Trophoblast cell (in vitro differentiated cells and primary cell): ENCODE measurements at regions not wholly inside any gene's neighbourhood (a gene's known extent, or its start where the extent isn't known, plus 50 kb on each side); places are given as distances from the start of the nearest gene placed in this dataset.
"Not testable (repeated sequence)": the region's sequence is repeated elsewhere in the genome, so short reads cannot be mapped to it uniquely, and the experiment has no call there.

Source experiments
- DNase-seq, 2 donors: peaks; one replicate each; pipeline ENCODE4 v3.0.0-alpha.2; 2016
- H2AFZ ChIP-seq: 2 replicates; pipeline ENCODE4 v1.6.1; 2013; ENCODE audit warnings: low read length, moderate library complexity, mild to moderate bottlenecking; ENCODE audit not compliant: insufficient read depth, poor library complexity
- H2AK5ac ChIP-seq: 2 replicates; pipeline ENCODE4 v1.6.1; 2013; ENCODE audit warnings: mild to moderate bottlenecking, low read length
- H2BK120ac ChIP-seq: 2 replicates; pipeline ENCODE4 v1.6.1; 2013; ENCODE audit warnings: low read length, mild to moderate bottlenecking, moderate library complexity; ENCODE audit not compliant: insufficient read depth, poor library complexity
- H2BK12ac ChIP-seq: 2 replicates; pipeline ENCODE4 v1.6.1; 2013; ENCODE audit warnings: mild to moderate bottlenecking, low read length, moderate library complexity
- H2BK5ac ChIP-seq: 2 replicates; pipeline ENCODE4 v1.6.1; 2013; ENCODE audit warnings: low read length, low read depth, moderate library complexity, mild to moderate bottlenecking; ENCODE audit not compliant: poor library complexity
- H3K14ac ChIP-seq: 2 replicates; pipeline ENCODE4 v1.6.1; 2013; ENCODE audit warnings: mild to moderate bottlenecking, low read length
- H3K18ac ChIP-seq: 2 replicates; pipeline ENCODE4 v1.6.1; 2013; ENCODE audit warnings: mild to moderate bottlenecking, low read length
- H3K23ac ChIP-seq: 2 replicates; pipeline ENCODE4 v1.6.1; 2013; ENCODE audit warnings: low read length
- H3K27ac ChIP-seq: 2 replicates; pipeline ENCODE4 v1.5.1; 2013; ENCODE audit warnings: low read depth, mild to moderate bottlenecking, inconsistent platforms, low read length, moderate library complexity
- H3K27me3 ChIP-seq: 2 replicates; pipeline ENCODE4 v1.6.1; 2013; ENCODE audit warnings: inconsistent platforms, mild to moderate bottlenecking, low read length, moderate library complexity; ENCODE audit not compliant: insufficient read depth
- H3K36me3 ChIP-seq, 2 experiments: 1 replicate in 1 of 2; 2 replicates in 1 of 2; pipeline ENCODE4 v1.6.1; 2013; ENCODE audit warnings: low read length in 2 of 2, mild to moderate bottlenecking in 2 of 2, moderate library complexity in 1 of 2; ENCODE audit not compliant: insufficient read depth in 2 of 2, control insufficient read depth in 1 of 2
- H3K4ac ChIP-seq: 2 replicates; pipeline ENCODE4 v1.6.1; 2013; ENCODE audit warnings: low read depth, mild to moderate bottlenecking, low read length, moderate library complexity
- H3K4me1 ChIP-seq, 2 experiments: 1 replicate in 1 of 2; 2 replicates in 1 of 2; pipeline ENCODE4 v1.6.1; 2013; ENCODE audit warnings: low read length in 2 of 2, mild to moderate bottlenecking in 2 of 2, moderate library complexity in 1 of 2; ENCODE audit not compliant: insufficient read depth in 2 of 2, control insufficient read depth in 1 of 2
- H3K4me2 ChIP-seq: 2 replicates; pipeline ENCODE4 v1.6.1; 2013; ENCODE audit warnings: inconsistent platforms, mild to moderate bottlenecking, low read length, moderate library complexity
- H3K4me3 ChIP-seq: 2 replicates; pipeline ENCODE4 v1.5.1; 2013; ENCODE audit warnings: mild to moderate bottlenecking, low read depth, low read length, inconsistent platforms
- H3K79me1 ChIP-seq: one replicate; pipeline ENCODE4 v1.6.1; 2013; ENCODE audit warnings: low read length
- H3K79me2 ChIP-seq: 2 replicates; pipeline ENCODE4 v1.6.1; 2013; ENCODE audit warnings: low read length, mild to moderate bottlenecking; ENCODE audit not compliant: control insufficient read depth, insufficient read depth, poor library complexity
- H3K9ac ChIP-seq: 2 replicates; pipeline ENCODE4 v1.6.1; 2013; ENCODE audit warnings: mild to moderate bottlenecking, low read length
- H3K9me3 ChIP-seq: 2 replicates; pipeline ENCODE4 v1.6.1; 2013; ENCODE audit warnings: low read depth, mild to moderate bottlenecking, control low read depth, inconsistent platforms, low read length; ENCODE audit not compliant: insufficient read depth
- H4K12ac ChIP-seq: 2 replicates; pipeline ENCODE4 v1.6.1; 2013; ENCODE audit warnings: low read depth, mild to moderate bottlenecking, low read length, moderate library complexity
- H4K8ac ChIP-seq: 2 replicates; pipeline ENCODE4 v1.6.1; 2013; ENCODE audit warnings: low read depth, mild to moderate bottlenecking, low read length, moderate library complexity
- H4K91ac ChIP-seq: one replicate; pipeline ENCODE4 v1.6.1; 2013; ENCODE audit warnings: low read depth, mild to moderate bottlenecking, low read length, moderate library complexity
- WGBS: extraction: QIAGEN DNeasy Blood & Tissue Kit; methylation state at CpG from one replicate; pipeline ENCODE4 v1.1.7; 2013; ENCODE audit warnings: missing lambda C conversion rate; ENCODE audit not compliant: insufficient read length, insufficient coverage; ENCODE audit errors: extremely low coverage; 5-methylcytosine and 5-hydroxymethylcytosine counted together

GRCh38 chr5:74516211-74516636 is 124.3 kb downstream of the ENC1 start:
- Histone ChIP-seq H2BK5ac (peak overlapping the region; percentile 8), H2AFZ (no peak overlapping the region), H3K79me2 (peaks cover 7% of the 10 kb centered on the region), H3K4me2 (no peak overlapping the region), H3K4me3 (no peak overlapping the region), H3K23ac (no peak overlapping the region), H3K4me1 (peaks cover 11 to 28% of the 10 kb centered on the region in 2 experiments), H4K8ac (no peak overlapping the region), H2AK5ac (no peak overlapping the region), H2BK120ac (peak overlapping the region; percentile 30), H3K9me3 (no peaks in the 10 kb centered on the region), H3K18ac (no peak overlapping the region), H4K12ac (no peak overlapping the region), H3K9ac (no peak overlapping the region), H3K27ac (peak overlapping the region; percentile 93), H3K14ac (no peak overlapping the region), H2BK12ac (peak overlapping the region; percentile 42), H3K4ac (no peak overlapping the region), H3K79me1 (peaks cover 25% of the 10 kb centered on the region), H3K27me3 (no peaks in the 10 kb centered on the region), H4K91ac (no peak overlapping the region), H3K36me3 (no peaks in the 10 kb centered on the region)
- DNase-seq: no peak
- no CpG with 5 or more reads among the region's 2 CpGs for WGBS

GRCh38 chr5:74514888-74515551 is 125.5 kb downstream of the ENC1 start:
- H3K9ac ChIP-seq: no peak overlapping the region
- no peaks in the 10 kb centered on the region for H3K9me3 ChIP-seq
- peak overlapping the region; percentile 1 for H2AK5ac ChIP-seq
- peak overlapping the region; percentile 11 for H4K8ac ChIP-seq
- H3K79me2 ChIP-seq: peaks cover 7% of the 10 kb centered on the region
- H3K23ac ChIP-seq: no peak overlapping the region
- H2BK5ac ChIP-seq: peak overlapping the region; percentile 63
- H3K14ac ChIP-seq: peak overlapping the region; percentile 88
- H3K27ac ChIP-seq: peak overlapping the region; percentile 55
- H4K12ac ChIP-seq: no peak overlapping the region
- peak overlapping the region; percentile 97 for H2BK120ac ChIP-seq
- no CpG with 5 or more reads among the region's 4 CpGs for WGBS
- no peak overlapping the region for H3K4me3 ChIP-seq
- peak overlapping the region; percentile 80 for H2BK12ac ChIP-seq
- no peak overlapping the region for H2AFZ ChIP-seq
- no peak for DNase-seq
- peak overlapping the region; percentile 62 for H4K91ac ChIP-seq
- peaks cover 11 to 28% of the 10 kb centered on the region in 2 experiments for H3K4me1 ChIP-seq
- H3K4ac ChIP-seq: peak overlapping the region; percentile 1
- peaks cover 25% of the 10 kb centered on the region for H3K79me1 ChIP-seq
- no peaks in the 10 kb centered on the region for H3K36me3 ChIP-seq
- peak overlapping the region; percentile 18 for H3K18ac ChIP-seq
- no peaks in the 10 kb centered on the region for H3K27me3 ChIP-seq
- no peak overlapping the region for H3K4me2 ChIP-seq

- H3K36me3 ChIP-seq, H2BK5ac ChIP-seq: not testable (repeated sequence)
- H3K79me1 ChIP-seq: peaks cover 18% of the 10 kb centered on the region
Observed at GRCh38 chr5:74511770-74512169, 128.8 kb downstream of the ENC1 start.

GRCh38 chr5:74510476-74511075 is 130.0 kb downstream of the ENC1 start:
- no peaks in the 10 kb centered on the region for H3K36me3 ChIP-seq
- no peak overlapping the region for H4K91ac ChIP-seq
- no peak overlapping the region for H3K14ac ChIP-seq
- no peak overlapping the region for H4K8ac ChIP-seq
- H2AFZ ChIP-seq: no peak overlapping the region
- H3K9ac ChIP-seq: no peak overlapping the region
- no peak overlapping the region for H3K18ac ChIP-seq
- no peaks in the 10 kb centered on the region for H3K79me2 ChIP-seq
- H3K27ac ChIP-seq: no peak overlapping the region
- H3K79me1 ChIP-seq: peaks cover 23% of the 10 kb centered on the region
- WGBS: no CpG with 5 or more reads among the region's 1 CpG
- no peak overlapping the region for H3K4ac ChIP-seq
- no peaks in the 10 kb centered on the region for H3K9me3 ChIP-seq
- H3K4me2 ChIP-seq: no peak overlapping the region
- no peak for DNase-seq
- no peak overlapping the region for H3K23ac ChIP-seq
- no peak overlapping the region for H3K4me3 ChIP-seq
- H2BK12ac ChIP-seq: no peak overlapping the region
- H3K27me3 ChIP-seq: no peaks in the 10 kb centered on the region
- peak overlapping the region; percentile 45 for H2BK120ac ChIP-seq
- H4K12ac ChIP-seq: no peak overlapping the region
- H3K4me1 ChIP-seq: peaks cover 8 to 14% of the 10 kb centered on the region in 2 experiments
- no peak overlapping the region for H2AK5ac ChIP-seq
- H2BK5ac ChIP-seq: no peak overlapping the region

More at GRCh38 chr5:74511770-74512169, 128.8 kb downstream of the ENC1 start:
- H3K23ac ChIP-seq, H4K8ac ChIP-seq, H4K91ac ChIP-seq, H3K9ac ChIP-seq, H3K18ac ChIP-seq, H3K4me3 ChIP-seq, H3K27ac ChIP-seq, H2AK5ac ChIP-seq, DNase-seq, H3K4me2 ChIP-seq, H3K27me3 ChIP-seq, H2BK120ac ChIP-seq, H2BK12ac ChIP-seq, H3K9me3 ChIP-seq, H3K4ac ChIP-seq, H3K14ac ChIP-seq, H4K12ac ChIP-seq, H2AFZ ChIP-seq, H3K79me2 ChIP-seq: not testable (repeated sequence)
- WGBS: no CpG with 5 or more reads among the region's 2 CpGs
- H3K4me1 ChIP-seq: peaks cover 11 to 17% of the 10 kb centered on the region in 2 experiments
